CD4-positive, CD25-positive, alpha-beta regulatory T cell (primary cell): ENCODE measurements at regions not wholly inside any gene's neighbourhood (a gene's known extent, or its start where the extent isn't known, plus 50 kb on each side); places are given as distances from the start of the nearest gene placed in this dataset.
A peak's percentile ranks its signal among the peaks of the same experiment; 100 is the strongest.
"Not testable (repeated sequence)": the region's sequence is repeated elsewhere in the genome, so short reads cannot be mapped to it uniquely, and the experiment has no call there.

Experiments used
- ATAC-seq, 2 donors: fragments of 150-1000 bp; cut with Tn5 transposase; one replicate each; pipeline ENCODE4 v1.10.0; 2021; ENCODE audit warnings: low read depth in 2 of 2, moderate number of reproducible peaks in 2 of 2, moderate library complexity in 1 of 2
- DNase-seq, 3 donors: peaks; one replicate each; pipeline versions ENCODE4 v3.0.0 to v3.0.0-alpha.2; 2012 to 2022; ENCODE audit warnings: mixed read lengths in 1 of 3
- H3K27ac ChIP-seq: one replicate; pipeline ENCODE4 v1.7.0; 2013; ENCODE audit warnings: mild to moderate bottlenecking, low read length; ENCODE audit not compliant: insufficient read depth, poor library complexity, severe bottlenecking
- H3K27me3 ChIP-seq: one replicate; pipeline ENCODE4 v1.7.0; 2013; ENCODE audit warnings: low read length; ENCODE audit not compliant: control insufficient read depth, insufficient read depth
- H3K36me3 ChIP-seq: one replicate; pipeline ENCODE4 v1.7.0; 2013; ENCODE audit warnings: mild to moderate bottlenecking, low read length, moderate library complexity; ENCODE audit not compliant: control insufficient read depth, insufficient read depth
- H3K4me1 ChIP-seq: 2 replicates; pipeline ENCODE4 v1.7.0; 2013; ENCODE audit warnings: mild to moderate bottlenecking, low read length; ENCODE audit not compliant: insufficient read depth, control insufficient read depth, poor library complexity, severe bottlenecking
- H3K4me3 ChIP-seq: one replicate; pipeline ENCODE4 v1.7.0; 2013; ENCODE audit warnings: low read depth, mild to moderate bottlenecking, low read length, moderate library complexity
- H3K9me3 ChIP-seq, 2 experiments: 1 replicate in 1 of 2; 2 replicates in 1 of 2; pipeline ENCODE4 v1.7.0; 2013; ENCODE audit warnings: low read length in 2 of 2, mild to moderate bottlenecking in 1 of 2, moderate library complexity in 1 of 2; ENCODE audit not compliant: control insufficient read depth in 2 of 2
- H3K27ac Mint-ChIP-seq, 3 donors: one replicate each; pipeline ENCODE4 v1.8.0; 2020 to 2022; ENCODE audit warnings: mild to moderate bottlenecking in 3 of 3, mixed read lengths in 3 of 3, moderate library complexity in 2 of 3
- H3K27me3 Mint-ChIP-seq: one replicate; pipeline ENCODE4 v1.8.0; 2022; ENCODE audit warnings: mild to moderate bottlenecking, mixed read lengths
- H3K36me3 Mint-ChIP-seq: one replicate; pipeline ENCODE4 v1.8.0; 2020; ENCODE audit warnings: mixed read lengths
- H3K4me1 Mint-ChIP-seq, 4 donors: one replicate each; pipeline ENCODE4 v1.8.0; 2020 to 2022; ENCODE audit warnings: mixed read lengths in 4 of 4, mild to moderate bottlenecking in 1 of 4
- H3K4me3 Mint-ChIP-seq, 4 donors: one replicate each; pipeline ENCODE4 v1.8.0; 2020 to 2022; ENCODE audit warnings: mild to moderate bottlenecking in 4 of 4, mixed read lengths in 4 of 4, moderate library complexity in 3 of 4
- H3K9me3 Mint-ChIP-seq, 7 donors: one replicate each; pipeline ENCODE4 v1.8.0; 2020 to 2022; ENCODE audit warnings: mixed read lengths in 7 of 7, mild to moderate bottlenecking in 3 of 7, moderate library complexity in 2 of 7

DNA sequence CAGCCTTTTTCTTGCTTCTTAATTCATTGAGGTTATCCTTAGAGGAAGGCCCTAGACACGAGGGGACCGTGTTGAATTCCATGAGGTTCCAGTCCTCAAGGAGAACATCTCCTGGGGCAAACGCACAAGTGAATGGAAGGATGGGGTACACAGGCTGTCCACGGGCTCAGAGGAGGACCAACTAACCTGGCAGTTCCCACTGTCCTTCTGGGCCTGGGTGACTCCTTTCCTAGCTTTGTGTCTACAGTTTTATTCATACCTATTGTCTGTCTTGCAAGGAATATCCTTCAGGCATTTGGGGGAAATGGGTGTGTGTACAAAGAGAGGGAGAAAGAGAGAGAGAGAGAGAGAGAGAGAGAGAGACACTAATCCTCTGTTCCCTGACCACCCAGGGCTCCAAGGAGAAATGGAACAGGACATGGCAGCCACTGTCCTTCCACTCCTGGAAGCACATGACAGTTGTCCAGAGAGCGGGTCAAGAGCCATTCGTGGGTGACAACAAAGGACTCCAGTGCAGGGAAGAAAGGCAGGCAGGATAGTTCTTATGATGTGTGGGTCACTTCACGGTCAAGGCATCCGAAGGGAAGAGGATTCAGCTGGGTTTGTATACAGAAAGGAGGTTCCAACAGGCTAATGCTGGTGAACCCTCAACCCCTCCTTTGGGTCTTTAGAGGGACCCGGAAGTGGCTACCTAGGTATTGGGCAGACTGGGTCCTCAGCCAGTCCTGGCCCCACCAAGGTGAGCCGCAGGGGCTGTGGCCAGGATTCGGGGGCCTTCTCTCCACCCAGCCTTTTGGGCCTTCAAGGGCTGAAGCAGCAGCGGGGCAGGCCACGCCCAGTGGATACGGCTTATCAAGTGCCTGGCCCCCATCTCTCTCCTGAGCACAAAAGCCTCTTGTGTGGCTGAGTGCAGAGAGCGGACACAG lies 150.6 kb downstream of the MYCN start:
- no peak for ATAC-seq
- Mint-ChIP-seq H3K27ac (peak overlapping the region in 1 of 3 donors; percentile 78), H3K9me3 (no peaks in the 10 kb centered on the region), H3K36me3 (no peaks in the 10 kb centered on the region), H3K4me3 (no peak overlapping the region), H3K4me1 (no peaks in the 10 kb centered on the region), H3K27me3 (no peaks in the 10 kb centered on the region)
- Histone ChIP-seq H3K4me1 (no peaks in the 10 kb centered on the region), H3K36me3 (no peaks in the 10 kb centered on the region), H3K9me3 (no peaks in the 10 kb centered on the region), H3K4me3 (no peak overlapping the region), H3K27me3 (no peaks in the 10 kb centered on the region), H3K27ac (no peak overlapping the region)
- no peak for DNase-seq

DNA sequence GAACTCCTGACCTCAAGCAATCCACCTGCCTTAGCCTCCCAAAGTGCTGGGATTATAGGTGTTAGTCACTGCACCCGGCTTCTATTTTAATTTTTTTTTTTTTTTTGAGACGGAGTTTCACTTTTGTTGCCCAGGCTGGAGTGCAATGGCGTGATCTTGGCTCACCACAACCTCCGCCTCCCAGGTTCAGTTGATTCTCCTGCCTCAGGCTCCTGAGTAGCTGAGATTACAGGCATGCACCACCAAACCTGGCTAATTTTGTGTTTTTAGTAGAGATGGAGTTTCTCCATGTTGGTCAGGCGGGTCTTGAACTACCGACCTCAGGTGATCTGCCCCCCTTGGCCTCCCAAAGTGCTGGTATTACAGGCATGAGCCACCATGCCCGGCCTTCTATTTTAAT lies 149.1 kb downstream of the MYCN start:
- H3K27ac ChIP-seq, H3K36me3 ChIP-seq, H3K4me3 ChIP-seq, H3K27me3 Mint-ChIP-seq, H3K27me3 ChIP-seq, H3K9me3 Mint-ChIP-seq, H3K4me1 Mint-ChIP-seq, H3K9me3 ChIP-seq, H3K36me3 Mint-ChIP-seq, ATAC-seq, H3K27ac Mint-ChIP-seq, H3K4me3 Mint-ChIP-seq, H3K4me1 ChIP-seq, DNase-seq: not testable (repeated sequence)

DNA sequence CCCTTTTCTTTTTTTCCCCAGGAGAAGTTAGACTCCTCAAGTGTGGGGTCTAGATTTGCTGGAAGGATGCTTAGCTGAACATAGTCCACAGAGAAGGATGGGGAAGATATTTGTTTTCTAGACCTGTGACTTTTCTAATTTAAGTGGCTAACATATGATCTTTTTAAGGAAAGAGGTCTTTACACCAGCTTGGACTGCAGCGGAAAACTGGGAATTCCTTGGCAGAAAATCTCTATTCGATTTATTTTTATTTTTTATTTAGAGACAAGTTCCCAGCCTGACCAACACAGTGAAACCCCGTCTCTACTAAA lies 148.4 kb downstream of the MYCN start:
- Mint-ChIP-seq H3K36me3 (no peaks in the 10 kb centered on the region), H3K27me3 (no peaks in the 10 kb centered on the region), H3K9me3 (peaks cover 0 to 2% (median 0%) of the 10 kb centered on the region in 7 donors), H3K4me3 (no peak overlapping the region), H3K27ac (no peak overlapping the region), H3K4me1 (no peaks in the 10 kb centered on the region)
- Histone ChIP-seq H3K27me3 (no peaks in the 10 kb centered on the region), H3K4me3 (no peak overlapping the region), H3K27ac (no peak overlapping the region), H3K4me1 (no peaks in the 10 kb centered on the region), H3K9me3 (no peaks in the 10 kb centered on the region), H3K36me3 (no peaks in the 10 kb centered on the region)
- DNase-seq (no peak), ATAC-seq (no peak)

DNA sequence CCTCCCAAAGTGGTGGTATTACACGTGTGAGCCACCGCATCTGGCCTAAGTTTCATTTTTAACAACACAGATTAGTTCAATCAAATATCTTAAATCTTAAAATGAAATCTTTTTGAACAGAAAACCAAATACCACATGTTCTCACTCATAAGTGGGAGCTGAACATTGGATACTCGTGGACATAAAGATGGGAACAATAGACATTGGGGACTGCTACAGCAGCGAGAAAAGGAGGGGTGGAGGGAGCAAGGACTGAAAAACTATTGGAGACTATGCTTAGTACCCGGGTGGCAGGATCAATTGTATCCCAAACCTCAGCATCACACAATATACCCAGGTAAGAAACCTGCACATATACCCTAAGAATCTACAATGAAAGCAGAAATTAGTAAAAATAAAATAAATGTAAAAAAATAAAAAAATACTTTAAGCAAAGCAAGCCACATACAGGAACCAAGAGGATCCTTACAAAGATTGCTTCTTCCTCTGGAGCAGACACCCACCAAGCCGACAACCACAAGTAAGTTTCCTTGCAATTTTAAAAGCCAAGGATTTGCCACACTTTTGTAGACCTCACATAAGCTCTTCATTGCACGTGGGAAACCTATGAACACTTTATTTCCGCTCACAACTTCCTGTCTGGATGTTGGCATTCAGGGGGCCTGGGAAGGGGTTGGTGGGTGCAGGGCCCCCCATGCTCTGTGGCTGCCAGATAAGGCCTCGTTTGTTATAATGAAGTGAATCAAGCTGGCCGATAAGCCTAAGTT lies 147.9 kb downstream of the MYCN start:
- DNase-seq (no peak), ATAC-seq (no peak)
- no peaks in the 10 kb centered on the region for H3K36me3 Mint-ChIP-seq
- Histone ChIP-seq H3K27me3 (no peaks in the 10 kb centered on the region), H3K27ac (no peak overlapping the region), H3K36me3 (no peaks in the 10 kb centered on the region), H3K4me3 (no peak overlapping the region), H3K9me3 (no peaks in the 10 kb centered on the region), H3K4me1 (no peaks in the 10 kb centered on the region)
- no peak overlapping the region for H3K27ac Mint-ChIP-seq
- H3K27me3 Mint-ChIP-seq: no peaks in the 10 kb centered on the region
- no peak overlapping the region for H3K4me3 Mint-ChIP-seq
- no peaks in the 10 kb centered on the region for H3K4me1 Mint-ChIP-seq
- peaks cover 0 to 2% (median 0%) of the 10 kb centered on the region in 7 donors for H3K9me3 Mint-ChIP-seq

DNA sequence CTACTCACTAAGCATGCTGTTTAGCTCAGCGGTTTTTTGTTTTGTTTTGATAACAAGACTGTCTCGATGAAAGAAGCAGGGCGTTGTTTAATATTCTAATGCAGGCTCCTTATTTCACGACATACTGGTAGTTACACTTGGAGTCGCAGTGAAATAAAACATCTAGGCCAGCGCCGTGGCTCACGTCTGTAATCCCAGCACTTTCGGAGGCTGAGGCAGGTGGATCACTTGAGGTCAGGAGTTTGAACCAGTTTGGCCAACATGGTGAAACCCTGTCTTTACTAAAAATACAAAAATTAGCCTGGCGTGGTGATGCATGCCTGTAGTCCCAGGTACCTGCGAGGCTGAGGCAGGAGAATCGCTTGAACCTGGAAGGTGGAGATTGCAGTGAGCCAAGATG lies 145.8 kb downstream of the MYCN start:
- not testable (repeated sequence) for H3K27me3 Mint-ChIP-seq, H3K27ac Mint-ChIP-seq, ATAC-seq, H3K36me3 Mint-ChIP-seq, H3K4me1 Mint-ChIP-seq, DNase-seq, H3K9me3 ChIP-seq, H3K36me3 ChIP-seq, H3K27ac ChIP-seq, H3K4me3 ChIP-seq, H3K9me3 Mint-ChIP-seq, H3K4me3 Mint-ChIP-seq, H3K4me1 ChIP-seq, H3K27me3 ChIP-seq

DNA sequence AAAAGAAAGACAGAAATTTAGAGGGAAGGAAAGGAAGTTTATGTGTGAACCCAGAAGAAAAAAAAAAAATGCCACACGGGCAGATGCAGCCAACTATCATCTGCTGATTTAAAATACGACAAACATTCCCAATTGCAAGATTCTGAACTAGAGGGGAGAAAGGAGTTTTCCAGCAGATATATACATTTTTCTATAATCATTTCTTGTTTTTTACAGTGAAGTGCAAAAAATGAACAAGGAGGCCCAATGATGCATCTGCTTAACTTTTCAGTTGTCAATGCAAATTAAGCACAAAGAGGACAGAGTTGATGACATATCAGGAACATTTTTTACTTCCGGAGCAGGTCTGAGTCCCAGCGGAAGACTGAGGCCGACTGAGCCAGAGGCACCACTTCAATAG lies 144.7 kb downstream of the MYCN start:
- Mint-ChIP-seq H3K9me3 (peaks cover 0 to 2% (median 0%) of the 10 kb centered on the region in 7 donors), H3K4me1 (no peaks in the 10 kb centered on the region), H3K4me3 (no peak overlapping the region), H3K27ac (no peak overlapping the region), H3K27me3 (no peaks in the 10 kb centered on the region), H3K36me3 (no peaks in the 10 kb centered on the region)
- no peaks in the 10 kb centered on the region for H3K36me3 ChIP-seq
- no peaks in the 10 kb centered on the region for H3K4me1 ChIP-seq
- H3K27ac ChIP-seq: no peak overlapping the region
- ATAC-seq (no peak), DNase-seq (no peak)
- no peaks in the 10 kb centered on the region for H3K27me3 ChIP-seq
- H3K4me3 ChIP-seq: no peak overlapping the region
- H3K9me3 ChIP-seq: no peaks in the 10 kb centered on the region

DNA sequence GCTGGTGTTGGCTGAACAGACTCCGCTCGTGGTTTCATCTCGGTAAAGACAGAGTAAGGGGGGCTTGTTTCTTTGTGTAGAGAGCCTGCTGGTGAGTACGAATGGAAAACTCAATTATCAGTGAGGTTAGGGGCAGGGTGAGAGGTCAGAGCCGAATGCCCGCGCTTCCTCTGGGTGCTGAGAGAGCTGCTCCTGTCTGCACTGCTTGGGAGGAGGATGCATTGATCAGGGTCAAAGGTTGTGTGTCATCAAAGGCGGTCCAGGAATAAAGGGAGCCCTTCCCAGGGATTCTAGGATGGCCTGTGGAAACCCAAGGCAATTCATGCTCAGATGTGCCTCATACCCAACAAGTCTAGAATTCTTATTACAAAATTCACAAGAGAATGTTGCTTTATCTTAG lies 143.9 kb downstream of the MYCN start:
- H3K27me3 Mint-ChIP-seq: no peaks in the 10 kb centered on the region
- no peaks in the 10 kb centered on the region for H3K27me3 ChIP-seq
- H3K4me1 ChIP-seq: no peaks in the 10 kb centered on the region
- H3K27ac ChIP-seq: no peak overlapping the region
- no peak overlapping the region for H3K4me3 ChIP-seq
- H3K9me3 Mint-ChIP-seq: peaks cover 0 to 2% (median 0%) of the 10 kb centered on the region in 7 donors
- no peaks in the 10 kb centered on the region for H3K36me3 Mint-ChIP-seq
- H3K4me3 Mint-ChIP-seq: peak overlapping the region in 1 of 4 donors; percentile 18
- no peaks in the 10 kb centered on the region for H3K4me1 Mint-ChIP-seq
- H3K27ac Mint-ChIP-seq: no peak overlapping the region
- no peak for DNase-seq
- no peaks in the 10 kb centered on the region for H3K9me3 ChIP-seq
- no peaks in the 10 kb centered on the region for H3K36me3 ChIP-seq
- ATAC-seq: no peak

DNA sequence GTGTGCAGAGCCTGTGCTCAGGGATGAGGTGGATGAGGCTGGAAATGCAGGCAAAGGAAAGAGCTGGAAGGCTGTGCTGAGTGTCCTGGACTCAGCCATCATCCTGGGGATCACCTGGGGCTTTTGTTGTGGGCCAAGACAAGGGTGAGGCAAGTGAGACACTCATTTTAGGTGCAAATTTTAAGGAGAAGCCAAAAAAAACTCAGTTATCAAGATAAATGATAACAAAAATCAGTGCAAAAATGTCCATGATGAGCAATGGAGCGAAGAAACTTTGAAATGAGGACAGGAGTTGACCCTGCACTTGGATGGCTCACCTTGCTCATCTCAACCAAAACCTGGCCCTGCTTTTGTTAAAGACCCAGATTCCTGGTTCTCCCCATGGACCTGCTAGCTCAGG lies 141.9 kb downstream of the MYCN start:
- peaks cover 0 to 2% (median 0%) of the 10 kb centered on the region in 7 donors for H3K9me3 Mint-ChIP-seq
- DNase-seq (no peak), ATAC-seq (no peak)
- H3K27ac ChIP-seq: no peak overlapping the region
- H3K4me3 ChIP-seq: no peak overlapping the region
- H3K4me1 ChIP-seq: no peaks in the 10 kb centered on the region
- H3K27me3 Mint-ChIP-seq: no peaks in the 10 kb centered on the region
- no peaks in the 10 kb centered on the region for H3K36me3 ChIP-seq
- H3K9me3 ChIP-seq: no peaks in the 10 kb centered on the region
- H3K27me3 ChIP-seq: no peaks in the 10 kb centered on the region
- peak overlapping the region in 1 of 3 donors; percentile 79 for H3K27ac Mint-ChIP-seq
- H3K4me3 Mint-ChIP-seq: no peak overlapping the region
- H3K4me1 Mint-ChIP-seq: no peaks in the 10 kb centered on the region
- no peaks in the 10 kb centered on the region for H3K36me3 Mint-ChIP-seq
